ENCODE measurements at regions not wholly inside any gene's neighbourhood (a gene's known extent, or its start where the extent isn't known, plus 50 kb on each side); places are given as distances from the start of the nearest gene placed in this dataset.
A peak's percentile ranks its signal among the peaks of the same experiment; 100 is the strongest.

- 0 out of 2 replicates have a peak, but pooled peaks have one; percentile 22 for TF ChIP-seq ZSCAN30 (tag by site-specific recombination; IDR thresholded peaks at IDR 0.05)
- TF ChIP-seq ZNF654 (tag by site-specific recombination; IDR thresholded peaks at IDR 0.05; ENCODE audit: low read depth) = peak; percentile 80
- TF ChIP-seq ZNF175 (tag by site-specific recombination; IDR thresholded peaks at IDR 0.05) = no peak
- no peak for TF ChIP-seq ZSCAN18 (tag by site-specific recombination; IDR thresholded peaks at IDR 0.05)
- TF ChIP-seq ZNF555 (tag by site-specific recombination; conservative IDR thresholded peaks at IDR 0.05) = no peak
- TF ChIP-seq KLF1 (tag by site-specific recombination; IDR thresholded peaks at IDR 0.05) = no peak
- TF ChIP-seq ZNF610 (tag by site-specific recombination; IDR thresholded peaks at IDR 0.05; ENCODE audit: borderline replicate concordance) = 0 out of 2 replicates have a peak, but pooled peaks have one; percentile 30
- TF ChIP-seq GLIS1 (tag by site-specific recombination; IDR thresholded peaks at IDR 0.05) = no peak
Measured at GRCh38 chr7:130875265-130875741, 141.3 kb upstream of the KLF14 start (continued).

DNA sequence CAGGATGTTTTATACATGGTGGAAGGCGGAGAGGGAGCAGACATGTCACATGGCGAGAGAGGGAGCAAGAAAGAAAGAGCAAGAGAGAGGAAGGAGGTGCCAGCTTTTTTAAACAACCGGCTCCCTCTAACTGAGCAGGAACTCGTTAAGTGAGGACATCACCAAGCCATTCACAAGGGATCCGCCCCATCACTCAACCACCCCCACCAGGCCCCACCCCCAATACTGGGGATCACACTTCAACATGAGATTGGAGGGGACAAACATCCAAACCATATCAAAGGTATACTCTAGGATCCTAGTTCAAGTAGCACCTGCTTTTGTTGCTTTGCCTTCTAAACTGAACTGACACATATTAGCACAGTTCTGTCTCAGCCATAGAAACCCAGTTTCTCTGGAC, 141.9 kb upstream of the KLF14 start:
- ChIA-PET CTCF (interaction anchor here (0.6 to 5.2 kb wide), 17 partner anchors 10 to 1245 kb away, joined by 3 to 42 read pairs (median 5); no protein-coding TSS in a partner anchor), POLR2A (interaction anchor here (0.6 kb wide), 1 partner anchor 53 kb away, joined by 6 read pairs; no protein-coding TSS in a partner anchor)
- no peaks in the 10 kb centered on the region for H3K9me3 ChIP-seq (ENCODE audit: control insufficient read depth, insufficient read depth, low read depth, low read length)
- no peaks in the 10 kb centered on the region for H3K36me3 ChIP-seq (ENCODE audit: control insufficient read depth in 2 of 2, insufficient read depth in 1 of 2, low read length in 2 of 2)
- no peak overlapping the region for H3K27ac ChIP-seq (ENCODE audit: extremely low read depth, low read depth, low read length)
- no peak overlapping the region for H3K4me3 ChIP-seq (ENCODE audit: low read depth, low read length)
- peaks cover 4% of the 10 kb centered on the region for H3K4me1 ChIP-seq (ENCODE audit: control insufficient read depth, insufficient read depth, low read length)
- TF ChIP-seq ZNF433 (tag by site-specific recombination; IDR thresholded peaks at IDR 0.05; ENCODE audit: low read depth) (no peak), HIC1 (tag by site-specific recombination; IDR thresholded peaks at IDR 0.05) (no peak), ZNF692 (tag by site-specific recombination; IDR thresholded peaks at IDR 0.05) (no peak), ZNF48 (tag by site-specific recombination; IDR thresholded peaks at IDR 0.05) (no peak)

DNA sequence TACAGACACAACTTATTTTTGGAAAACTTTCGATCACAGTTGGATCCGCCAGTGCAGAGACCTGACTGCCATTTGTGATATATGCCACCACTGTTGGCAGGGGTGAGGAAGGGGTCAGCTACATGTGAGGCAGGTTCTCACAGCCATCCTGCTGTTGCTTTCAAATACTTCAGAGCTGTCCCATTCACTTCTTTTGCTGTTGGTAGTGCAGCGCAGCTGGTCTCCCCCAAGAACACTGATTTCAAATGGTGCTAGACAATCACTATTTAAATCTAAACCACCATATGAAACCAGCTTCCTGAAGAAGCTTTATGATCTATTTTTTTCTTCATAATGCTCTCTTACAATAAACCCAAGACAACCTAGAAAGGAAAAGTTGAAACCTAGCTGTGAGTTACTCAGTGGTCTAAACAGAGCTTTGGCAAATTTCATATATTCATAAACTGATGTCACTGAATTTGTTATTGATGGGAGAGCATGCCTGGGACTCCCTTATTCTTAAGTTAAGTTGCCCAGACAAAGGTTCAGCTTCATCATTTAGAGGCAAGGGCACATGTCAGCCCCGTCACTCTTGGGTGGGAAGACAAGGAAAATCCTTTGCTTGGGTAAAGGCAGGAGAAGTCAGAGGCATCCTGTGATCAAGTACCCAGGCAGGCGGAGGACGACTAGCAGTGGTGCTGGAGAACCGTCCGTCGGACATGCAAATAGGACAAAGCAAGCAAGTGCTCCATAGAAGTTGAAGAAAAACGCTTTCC, 143.4 kb upstream of the KLF14 start:
- H3K27ac ChIP-seq (ENCODE audit: extremely low read depth, low read depth, low read length) = no peak overlapping the region
- H3K4me1 ChIP-seq (ENCODE audit: control insufficient read depth, insufficient read depth, low read length) = peaks cover 4% of the 10 kb centered on the region
- H3K4me3 ChIP-seq (ENCODE audit: low read depth, low read length) = no peak overlapping the region
- ChIA-PET CTCF (interaction anchor here (0.6 to 1.6 kb wide), 6 partner anchors 19 to 832 kb away, joined by 3 to 11 read pairs (median 4); no protein-coding TSS in a partner anchor), POLR2A (interaction anchor here (0.6 kb wide), 1 partner anchor 782 kb away, joined by 4 read pairs; no protein-coding TSS in a partner anchor)
- H3K36me3 ChIP-seq (ENCODE audit: control insufficient read depth in 2 of 2, insufficient read depth in 1 of 2, low read length in 2 of 2) = no peaks in the 10 kb centered on the region
- no peaks in the 10 kb centered on the region for H3K9me3 ChIP-seq (ENCODE audit: control insufficient read depth, insufficient read depth, low read depth, low read length)
- TF ChIP-seq ZNF280D (tag by site-specific recombination; IDR thresholded peaks at IDR 0.05) = no peak
- no peak for TF ChIP-seq SP2 (tag by site-specific recombination; IDR thresholded peaks at IDR 0.05)
- TF ChIP-seq SALL2 (tag by site-specific recombination; IDR thresholded peaks at IDR 0.05; ENCODE audit: borderline replicate concordance) = no peak
- TF ChIP-seq, protein P1, sequence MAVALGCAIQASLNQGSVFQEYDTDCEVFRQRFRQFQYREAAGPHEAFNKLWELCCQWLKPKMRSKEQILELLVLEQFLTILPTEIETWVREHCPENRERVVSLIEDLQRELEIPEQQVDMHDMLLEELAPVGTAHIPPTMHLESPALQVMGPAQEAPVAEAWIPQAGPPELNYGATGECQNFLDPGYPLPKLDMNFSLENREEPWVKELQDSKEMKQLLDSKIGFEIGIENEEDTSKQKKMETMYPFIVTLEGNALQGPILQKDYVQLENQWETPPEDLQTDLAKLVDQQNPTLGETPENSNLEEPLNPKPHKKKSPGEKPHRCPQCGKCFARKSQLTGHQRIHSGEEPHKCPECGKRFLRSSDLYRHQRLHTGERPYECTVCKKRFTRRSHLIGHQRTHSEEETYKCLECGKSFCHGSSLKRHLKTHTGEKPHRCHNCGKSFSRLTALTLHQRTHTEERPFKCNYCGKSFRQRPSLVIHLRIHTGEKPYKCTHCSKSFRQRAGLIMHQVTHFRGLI (tag by site-specific recombination; IDR thresholded peaks at IDR 0.05) = no peak
- no peak for TF ChIP-seq ZNF138 (tag by site-specific recombination; IDR thresholded peaks at IDR 0.05; ENCODE audit: borderline replicate concordance)
- TF ChIP-seq, protein P2, sequence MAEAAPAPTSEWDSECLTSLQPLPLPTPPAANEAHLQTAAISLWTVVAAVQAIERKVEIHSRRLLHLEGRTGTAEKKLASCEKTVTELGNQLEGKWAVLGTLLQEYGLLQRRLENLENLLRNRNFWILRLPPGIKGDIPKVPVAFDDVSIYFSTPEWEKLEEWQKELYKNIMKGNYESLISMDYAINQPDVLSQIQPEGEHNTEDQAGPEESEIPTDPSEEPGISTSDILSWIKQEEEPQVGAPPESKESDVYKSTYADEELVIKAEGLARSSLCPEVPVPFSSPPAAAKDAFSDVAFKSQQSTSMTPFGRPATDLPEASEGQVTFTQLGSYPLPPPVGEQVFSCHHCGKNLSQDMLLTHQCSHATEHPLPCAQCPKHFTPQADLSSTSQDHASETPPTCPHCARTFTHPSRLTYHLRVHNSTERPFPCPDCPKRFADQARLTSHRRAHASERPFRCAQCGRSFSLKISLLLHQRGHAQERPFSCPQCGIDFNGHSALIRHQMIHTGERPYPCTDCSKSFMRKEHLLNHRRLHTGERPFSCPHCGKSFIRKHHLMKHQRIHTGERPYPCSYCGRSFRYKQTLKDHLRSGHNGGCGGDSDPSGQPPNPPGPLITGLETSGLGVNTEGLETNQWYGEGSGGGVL (tag by site-specific recombination; IDR thresholded peaks at IDR 0.05) = no peak
- no peak for TF ChIP-seq ZNF311 (tag by site-specific recombination; IDR thresholded peaks at IDR 0.05; ENCODE audit: borderline replicate concordance)

Data from HEK293 (cell line).